A549 (cell line): ENCODE measurements at regions not wholly inside any gene's neighbourhood (a gene's known extent, or its start where the extent isn't known, plus 50 kb on each side); places are given as distances from the start of the nearest gene placed in this dataset.

Experiments used
- ATAC-seq, 2 experiments: fragments of 200-7000 bp in 1 of 2; fragments of >200 bp in 1 of 2; cut with Nextera tagmentation in 1 of 2; cut with Tn5 transposase in 1 of 2; 3 replicates each; pipeline versions ENCODE4 v1.8.0 to v1.9.1; 2018 to 2020; ENCODE audit warnings: mild to moderate bottlenecking in 1 of 2, moderate library complexity in 1 of 2
- CTCF ChIA-PET: fragments of 300-600 bp; sonication (Branson Sonifier 250); formaldehyde crosslinking; extraction: SDS; loops from one replicate; lab custom pipeline; 2021; ENCODE audit warnings: antibody characterized with exemption, inconsistent platforms; lab: Yijun Ruan, JAX
- POLR2A ChIA-PET: fragments of 350-600 bp; formaldehyde crosslinking; extraction: SDS; loops from one replicate; lab custom pipeline; 2021; ENCODE audit warnings: antibody characterized with exemption, inconsistent platforms; lab: Yijun Ruan, JAX
- DNase-seq, 2 experiments: peaks; one replicate each; pipeline versions ENCODE4 v3.0.0 to v3.0.0-alpha.2; 2011 to 2016; ENCODE audit warnings: low read depth in 1 of 2, low spot score in 1 of 2
- FAIRE-seq: peaks from 2 replicates; lab custom pipeline; 2011; peaks lifted over from hg19 to GRCh38; lab: Jason Lieb, UNC
- H3K27ac ChIP-seq, 2 experiments: fragments of >200 bp; sonication (Bioruptor Twin); formaldehyde crosslinking; 3 replicates each; pipeline ENCODE4 v1.5.1; 2016 to 2017
- H3K4me1 ChIP-seq: fragments of >200 bp; sonication (Bioruptor Twin); formaldehyde crosslinking; 3 replicates; pipeline ENCODE4 v1.6.1; 2016
- H3K4me2 ChIP-seq: fragments of >200 bp; sonication (Bioruptor Twin); formaldehyde crosslinking; 3 replicates; pipeline ENCODE4 v1.6.1; 2016
- H3K4me3 ChIP-seq: fragments of >200 bp; sonication (Bioruptor Twin); formaldehyde crosslinking; 3 replicates; pipeline ENCODE4 v1.5.1; 2016
- H3K9me3 ChIP-seq: fragments of >200 bp; sonication (Bioruptor Twin); formaldehyde crosslinking; 3 replicates; pipeline ENCODE4 v1.6.1; 2016
- CBX8 ChIP-seq: fragments of 200-600 bp; sonication (generic); IDR thresholded peaks from 2 replicates; pipeline ENCODE4 v1.6.1; 2016
- CHD4 ChIP-seq: fragments of 200-600 bp; sonication (generic); IDR thresholded peaks from 2 replicates; pipeline ENCODE4 v1.6.1; 2016; ENCODE audit warnings: antibody characterized with exemption, mild to moderate bottlenecking, borderline replicate concordance
- EP300 ChIP-seq, 2 experiments: fragments of >200 bp; sonication (Bioruptor Twin); formaldehyde crosslinking; IDR thresholded peaks; 2 replicates in 1 of 2; 3 replicates in 1 of 2; pipeline ENCODE4 v1.6.1; 2016 to 2017
- FOSB ChIP-seq: fragments of 250-450 bp; sonication (Bioruptor Pico); IDR thresholded peaks from 2 replicates; pipeline ENCODE4 v1.5.0; 2020; ENCODE audit warnings: mild to moderate bottlenecking, moderate library complexity
- FOSL2 ChIP-seq, 2 experiments: fragments of 450-650 bp in 1 of 2; fragments of >200 bp in 1 of 2; sonication (Bioruptor Twin) in 1 of 2; formaldehyde crosslinking; IDR thresholded peaks; 2 replicates each; pipeline versions ENCODE4 v1.5.0 to v1.6.1; 2016 to 2020; ENCODE audit warnings: mild to moderate bottlenecking in 1 of 2, moderate library complexity in 1 of 2
- KDM1A ChIP-seq: fragments of 200-600 bp; sonication (generic); IDR thresholded peaks from 2 replicates; pipeline ENCODE4 v1.6.1; 2016; ENCODE audit warnings: low read depth, mild to moderate bottlenecking
- MAFK ChIP-seq: fragments of 450-650 bp; IDR thresholded peaks from 2 replicates; pipeline ENCODE4 v1.6.1; 2014; ENCODE audit not compliant: partially characterized antibody
- MAZ ChIP-seq: fragments of 150-350 bp; IDR thresholded peaks from 2 replicates; pipeline ENCODE4 v1.6.1; 2014; ENCODE audit warnings: antibody characterized with exemption, low read depth, low read length, borderline replicate concordance
- PHF8 ChIP-seq: fragments of 200-600 bp; sonication (generic); IDR thresholded peaks from 2 replicates; pipeline ENCODE4 v1.6.1; 2016; ENCODE audit warnings: low read depth, mild to moderate bottlenecking, antibody characterized with exemption, moderate library complexity, borderline replicate concordance
- RCOR1 ChIP-seq: fragments of 150-350 bp; IDR thresholded peaks from 2 replicates; pipeline ENCODE4 v1.6.1; 2014; ENCODE audit warnings: antibody characterized with exemption, low read length, low read depth
- RFX5 ChIP-seq: fragments of 450-650 bp; IDR thresholded peaks from 2 replicates; pipeline ENCODE4 v1.7.1; 2014; ENCODE audit warnings: antibody characterized with exemption, mild to moderate bottlenecking, moderate library complexity
- RNF2 ChIP-seq: fragments of 200-600 bp; sonication (generic); IDR thresholded peaks from 2 replicates; pipeline ENCODE4 v1.6.1; 2016; ENCODE audit warnings: low read depth, mild to moderate bottlenecking, antibody characterized with exemption, moderate library complexity, borderline replicate concordance
- TP53 ChIP-seq: fragments of 250-450 bp; sonication (Bioruptor Pico); IDR thresholded peaks from 2 replicates; pipeline ENCODE4 v1.5.0; 2021; ENCODE audit warnings: mild to moderate bottlenecking, moderate library complexity
- ZC3H11A ChIP-seq: fragments of 450-650 bp; IDR thresholded peaks from 2 replicates; pipeline ENCODE4 v1.6.1; 2014; ENCODE audit warnings: antibody characterized with exemption, mild to moderate bottlenecking
- ZNF302 ChIP-seq: fragments of 250-450 bp; sonication (Bioruptor Pico); IDR thresholded peaks from 2 replicates; pipeline ENCODE4 v1.9.0; 2021; ENCODE audit warnings: inconsistent platforms, mild to moderate bottlenecking, moderate library complexity
- WGBS: methylation state at CpG from one replicate; pipeline ENCODE4 v1.1.6; 2017; ENCODE audit errors: missing lambda C conversion rate; 5-methylcytosine and 5-hydroxymethylcytosine counted together
- TF ChIP-seq, protein P1 (sequence below): fragments of >200 bp; sonication (Bioruptor Twin); formaldehyde crosslinking; IDR thresholded peaks from 3 replicates; pipeline ENCODE4 v1.6.1; 2016
- TF ChIP-seq, protein P2 (sequence below): fragments of >200 bp; sonication (Bioruptor Twin); formaldehyde crosslinking; IDR thresholded peaks from 3 replicates; pipeline ENCODE4 v1.5.1; 2016
- TF ChIP-seq, protein P3 (sequence below): fragments of 250-450 bp; sonication (Bioruptor Pico); IDR thresholded peaks from 2 replicates; pipeline ENCODE4 v1.5.0; 2021; ENCODE audit warnings: mild to moderate bottlenecking, moderate library complexity, borderline replicate concordance

DNA sequence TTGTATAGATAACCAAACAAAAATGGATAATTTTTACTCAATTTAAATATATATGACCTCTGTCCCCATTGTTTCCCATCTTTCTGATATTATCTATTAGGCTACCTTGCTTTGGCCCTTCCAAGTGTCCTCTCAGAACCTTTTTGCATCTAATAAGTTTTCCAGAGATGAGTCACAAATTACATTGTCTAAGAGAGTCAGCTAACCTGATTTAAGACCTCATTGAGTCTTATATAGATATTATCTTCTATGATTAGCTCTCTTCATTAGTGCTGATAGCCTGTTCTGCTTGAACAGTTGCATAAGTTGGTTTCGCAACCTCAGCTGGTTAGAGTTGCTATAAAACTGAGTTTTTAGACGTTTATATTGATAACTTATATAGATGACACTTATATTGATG, 623.1 kb downstream of the LRRC70 start:
- no peak overlapping the region for H3K27ac ChIP-seq
- 10% methylated on average over 2 of the region's 2 CpGs for WGBS
- TF ChIP-seq, protein P1, sequence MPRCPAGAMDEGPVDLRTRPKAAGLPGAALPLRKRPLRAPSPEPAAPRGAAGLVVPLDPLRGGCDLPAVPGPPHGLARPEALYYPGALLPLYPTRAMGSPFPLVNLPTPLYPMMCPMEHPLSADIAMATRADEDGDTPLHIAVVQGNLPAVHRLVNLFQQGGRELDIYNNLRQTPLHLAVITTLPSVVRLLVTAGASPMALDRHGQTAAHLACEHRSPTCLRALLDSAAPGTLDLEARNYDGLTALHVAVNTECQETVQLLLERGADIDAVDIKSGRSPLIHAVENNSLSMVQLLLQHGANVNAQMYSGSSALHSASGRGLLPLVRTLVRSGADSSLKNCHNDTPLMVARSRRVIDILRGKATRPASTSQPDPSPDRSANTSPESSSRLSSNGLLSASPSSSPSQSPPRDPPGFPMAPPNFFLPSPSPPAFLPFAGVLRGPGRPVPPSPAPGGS: no peak
- TF ChIP-seq TP53 (no peak), FOSB (CRISPR knock-in tag) (no peak), ZNF302 (CRISPR knock-in tag) (no peak), FOSL2 (IDR thresholded peaks at IDR 0.05) (no peak), FOSL2 (CRISPR knock-in tag; IDR thresholded peaks at IDR 0.05) (no peak), RNF2 (no peak), MAZ (no peak), MAFK (no peak), ZC3H11A (no peak), RFX5 (no peak), CHD4 (no peak), CBX8 (no peak), KDM1A (no peak)
- TF ChIP-seq, protein P2, sequence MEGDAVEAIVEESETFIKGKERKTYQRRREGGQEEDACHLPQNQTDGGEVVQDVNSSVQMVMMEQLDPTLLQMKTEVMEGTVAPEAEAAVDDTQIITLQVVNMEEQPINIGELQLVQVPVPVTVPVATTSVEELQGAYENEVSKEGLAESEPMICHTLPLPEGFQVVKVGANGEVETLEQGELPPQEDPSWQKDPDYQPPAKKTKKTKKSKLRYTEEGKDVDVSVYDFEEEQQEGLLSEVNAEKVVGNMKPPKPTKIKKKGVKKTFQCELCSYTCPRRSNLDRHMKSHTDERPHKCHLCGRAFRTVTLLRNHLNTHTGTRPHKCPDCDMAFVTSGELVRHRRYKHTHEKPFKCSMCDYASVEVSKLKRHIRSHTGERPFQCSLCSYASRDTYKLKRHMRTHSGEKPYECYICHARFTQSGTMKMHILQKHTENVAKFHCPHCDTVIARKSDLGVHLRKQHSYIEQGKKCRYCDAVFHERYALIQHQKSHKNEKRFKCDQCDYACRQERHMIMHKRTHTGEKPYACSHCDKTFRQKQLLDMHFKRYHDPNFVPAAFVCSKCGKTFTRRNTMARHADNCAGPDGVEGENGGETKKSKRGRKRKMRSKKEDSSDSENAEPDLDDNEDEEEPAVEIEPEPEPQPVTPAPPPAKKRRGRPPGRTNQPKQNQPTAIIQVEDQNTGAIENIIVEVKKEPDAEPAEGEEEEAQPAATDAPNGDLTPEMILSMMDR: no peak
- ATAC-seq (no peak), FAIRE-seq (no peak), DNase-seq (no peak)
- no peak overlapping the region for H3K4me2 ChIP-seq
- no peaks in the 10 kb centered on the region for H3K9me3 ChIP-seq
- POLR2A ChIA-PET: no interaction called here
- H3K4me1 ChIP-seq: no peaks in the 10 kb centered on the region
- CTCF ChIA-PET: no interaction called here
- no peak overlapping the region for H3K4me3 ChIP-seq

DNA sequence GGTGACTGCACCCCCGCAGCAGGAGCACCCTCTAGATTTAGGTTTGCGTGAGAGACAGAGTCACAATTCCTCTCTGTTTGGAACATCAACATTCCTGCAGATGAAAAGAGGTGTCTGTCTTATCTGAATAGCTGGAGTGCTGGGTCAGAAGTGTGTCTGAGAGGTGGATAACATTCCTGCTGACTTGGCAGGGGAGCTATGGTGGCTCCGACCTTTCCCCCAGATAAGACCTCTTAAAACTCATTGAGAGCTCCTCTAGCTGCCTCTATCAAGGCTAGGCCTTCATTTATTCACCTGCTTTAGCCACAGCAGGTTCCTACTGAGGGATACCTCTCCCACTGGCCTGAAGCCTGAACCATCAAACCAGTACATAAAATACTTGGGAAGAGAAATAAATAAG, 615.5 kb downstream of the LRRC70 start:
- no peaks in the 10 kb centered on the region for H3K4me1 ChIP-seq
- H3K4me3 ChIP-seq: no peak overlapping the region
- no peaks in the 10 kb centered on the region for H3K9me3 ChIP-seq
- ATAC-seq (no peak), FAIRE-seq (no peak), DNase-seq (no peak)
- TF ChIP-seq MAFK (no peak), EP300 (IDR thresholded peaks at IDR 0.05) (no peak), PHF8 (no peak), RCOR1 (no peak)
- TF ChIP-seq, protein P2: no peak
- TF ChIP-seq, protein P3, sequence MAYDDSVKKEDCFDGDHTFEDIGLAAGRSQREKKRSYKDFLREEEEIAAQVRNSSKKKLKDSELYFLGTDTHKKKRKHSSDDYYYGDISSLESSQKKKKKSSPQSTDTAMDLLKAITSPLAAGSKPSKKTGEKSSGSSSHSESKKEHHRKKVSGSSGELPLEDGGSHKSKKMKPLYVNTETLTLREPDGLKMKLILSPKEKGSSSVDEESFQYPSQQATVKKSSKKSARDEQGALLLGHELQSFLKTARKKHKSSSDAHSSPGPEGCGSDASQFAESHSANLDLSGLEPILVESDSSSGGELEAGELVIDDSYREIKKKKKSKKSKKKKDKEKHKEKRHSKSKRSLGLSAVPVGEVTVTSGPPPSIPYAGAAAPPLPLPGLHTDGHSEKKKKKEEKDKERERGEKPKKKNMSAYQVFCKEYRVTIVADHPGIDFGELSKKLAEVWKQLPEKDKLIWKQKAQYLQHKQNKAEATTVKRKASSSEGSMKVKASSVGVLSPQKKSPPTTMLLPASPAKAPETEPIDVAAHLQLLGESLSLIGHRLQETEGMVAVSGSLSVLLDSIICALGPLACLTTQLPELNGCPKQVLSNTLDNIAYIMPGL (CRISPR knock-in tag): no peak
- 0% methylated on average over 3 of the region's 3 CpGs for WGBS
- POLR2A ChIA-PET: no interaction called here
- H3K27ac ChIP-seq: no peak overlapping the region
- no peak overlapping the region for H3K4me2 ChIP-seq
- CTCF ChIA-PET: no interaction called here
